GM12872 (cell line): ENCODE measurements at regions not wholly inside any gene's neighbourhood (a gene's known extent, or its start where the extent isn't known, plus 50 kb on each side); places are given as distances from the start of the nearest gene placed in this dataset.

ENCODE experiments used
- TF ChIP-seq, protein P1 (sequence below): IDR thresholded peaks from 3 replicates; pipeline ENCODE4 v1.5.1; 2011; ENCODE audit warnings: low read depth, mild to moderate bottlenecking, low read length, moderate library complexity; ENCODE audit not compliant: insufficient read depth

GRCh38 chr21:27771938-27772483 is 805.1 kb upstream of the ADAMTS5 start:
- TF ChIP-seq, protein P1, sequence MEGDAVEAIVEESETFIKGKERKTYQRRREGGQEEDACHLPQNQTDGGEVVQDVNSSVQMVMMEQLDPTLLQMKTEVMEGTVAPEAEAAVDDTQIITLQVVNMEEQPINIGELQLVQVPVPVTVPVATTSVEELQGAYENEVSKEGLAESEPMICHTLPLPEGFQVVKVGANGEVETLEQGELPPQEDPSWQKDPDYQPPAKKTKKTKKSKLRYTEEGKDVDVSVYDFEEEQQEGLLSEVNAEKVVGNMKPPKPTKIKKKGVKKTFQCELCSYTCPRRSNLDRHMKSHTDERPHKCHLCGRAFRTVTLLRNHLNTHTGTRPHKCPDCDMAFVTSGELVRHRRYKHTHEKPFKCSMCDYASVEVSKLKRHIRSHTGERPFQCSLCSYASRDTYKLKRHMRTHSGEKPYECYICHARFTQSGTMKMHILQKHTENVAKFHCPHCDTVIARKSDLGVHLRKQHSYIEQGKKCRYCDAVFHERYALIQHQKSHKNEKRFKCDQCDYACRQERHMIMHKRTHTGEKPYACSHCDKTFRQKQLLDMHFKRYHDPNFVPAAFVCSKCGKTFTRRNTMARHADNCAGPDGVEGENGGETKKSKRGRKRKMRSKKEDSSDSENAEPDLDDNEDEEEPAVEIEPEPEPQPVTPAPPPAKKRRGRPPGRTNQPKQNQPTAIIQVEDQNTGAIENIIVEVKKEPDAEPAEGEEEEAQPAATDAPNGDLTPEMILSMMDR = no peak

- TF ChIP-seq, protein P1 = no peak
Measured at GRCh38 chr21:27769763-27770162, 802.9 kb upstream of the ADAMTS5 start.

DNA sequence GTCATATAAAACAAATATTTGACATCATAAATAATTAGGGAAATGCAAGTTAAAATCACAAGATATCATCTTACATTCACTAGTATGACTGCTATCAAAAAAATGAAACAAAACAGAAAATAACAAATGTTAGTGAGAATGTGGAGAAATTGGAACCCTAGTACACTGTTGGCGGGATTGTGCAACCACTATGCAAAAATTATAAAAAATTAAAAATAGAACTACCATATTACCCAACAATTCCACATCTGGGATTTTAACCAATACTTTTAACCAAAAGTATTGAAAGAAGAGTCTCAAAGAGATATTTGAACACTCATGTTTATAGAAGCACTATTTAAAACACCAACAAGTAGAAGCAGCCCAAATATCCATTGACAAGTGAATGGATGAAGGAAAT is 797.2 kb upstream of the ADAMTS5 start:
- TF ChIP-seq, protein P1 = no peak

DNA sequence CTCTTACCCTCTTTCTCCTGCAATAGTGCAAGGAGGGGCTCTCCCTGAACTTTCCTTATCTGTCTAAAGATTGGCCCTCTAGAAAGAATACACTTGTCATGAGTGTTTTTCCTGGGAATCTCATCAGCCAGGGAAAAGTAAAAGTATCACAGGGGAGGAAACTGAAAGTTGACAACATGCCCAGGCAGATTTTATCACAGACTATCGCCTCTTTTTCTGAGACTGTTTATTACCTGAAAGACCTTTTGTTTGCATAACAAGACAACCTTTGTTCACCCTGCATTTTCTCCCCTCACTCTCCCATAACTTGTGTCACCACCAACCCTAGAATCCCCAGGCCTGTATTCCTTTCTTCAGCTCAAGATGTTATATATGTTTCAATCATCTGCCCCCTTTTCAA is 794.7 kb upstream of the ADAMTS5 start:
- TF ChIP-seq, protein P1 = no peak

DNA sequence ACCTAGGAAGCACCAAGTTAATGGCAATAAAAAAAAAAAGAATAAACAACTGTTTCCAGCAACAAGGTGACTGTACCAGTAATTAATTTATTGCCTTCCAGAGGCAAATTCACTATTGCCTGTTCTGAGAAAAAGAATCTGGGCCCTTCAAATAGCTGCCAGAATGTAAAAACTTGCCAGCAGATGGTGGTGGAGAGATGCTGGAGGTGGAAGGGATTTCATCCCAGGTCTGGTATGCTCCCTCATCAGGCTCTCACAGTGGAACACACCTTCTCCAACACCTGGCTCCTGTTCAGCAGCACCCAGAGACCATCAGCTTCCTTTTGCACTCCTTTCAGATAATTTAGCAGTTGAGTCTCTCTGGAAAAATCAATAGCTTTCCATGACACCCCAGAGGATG is 792.9 kb upstream of the ADAMTS5 start:
- TF ChIP-seq, protein P1 = no peak

DNA sequence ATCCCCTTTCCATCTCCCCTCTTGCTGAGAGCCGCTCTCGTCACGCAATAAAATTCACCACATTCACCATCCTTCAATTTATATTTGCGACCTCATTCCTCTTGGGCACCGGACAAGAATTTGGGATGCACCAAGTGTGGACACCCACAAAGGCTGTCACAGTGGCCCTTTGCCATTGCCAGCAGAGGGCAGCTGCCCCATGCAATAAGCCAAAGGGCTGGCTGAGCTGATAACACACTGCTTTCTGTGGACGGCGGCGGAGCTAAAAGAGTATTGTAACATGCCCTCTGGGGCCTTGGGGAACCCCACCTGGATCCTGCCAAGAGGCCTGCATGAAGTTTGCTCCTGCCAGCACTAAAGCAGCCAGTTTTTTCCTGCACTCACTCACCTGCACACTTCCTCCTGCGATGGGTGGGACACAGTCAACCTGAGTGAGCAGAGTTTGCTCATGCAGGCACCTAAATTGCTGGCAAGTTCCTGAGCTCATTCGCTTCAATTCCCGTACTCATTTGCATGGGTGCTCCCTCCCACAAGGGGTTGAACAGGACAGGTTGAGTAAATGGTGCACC is 792.3 kb upstream of the ADAMTS5 start:
- TF ChIP-seq, protein P1 = no peak

GRCh38 chr21:27756191-27756590 is 789.3 kb upstream of the ADAMTS5 start:
- TF ChIP-seq, protein P1 = no peak
